SU-DHL-6 (cell line): ENCODE measurements at regions not wholly inside any gene's neighbourhood (a gene's known extent, or its start where the extent isn't known, plus 50 kb on each side); places are given as distances from the start of the nearest gene placed in this dataset.

Experiments
- H2AFZ ChIP-seq: fragments of 200-600 bp; sonication (generic); 2 replicates; pipeline ENCODE4 v1.6.1; 2014; ENCODE audit warnings: low read depth, mild to moderate bottlenecking, moderate library complexity, mixed read lengths, antibody characterized with exemption, low read length; ENCODE audit not compliant: severe bottlenecking
- H3F3A ChIP-seq: fragments of 200-600 bp; shearing (Covaris generic); 2 replicates; pipeline ENCODE4 v1.6.0; 2016; ENCODE audit warnings: antibody characterized with exemption, mild to moderate bottlenecking; ENCODE audit not compliant: insufficient read depth
- H3K27ac ChIP-seq: fragments of 200-600 bp; sonication (generic); 2 replicates; pipeline ENCODE4 v1.5.1; 2016; ENCODE audit warnings: low read depth, mild to moderate bottlenecking, low read length, moderate library complexity, mixed read lengths
- H3K27me3 ChIP-seq: fragments of 200-600 bp; sonication (generic), shearing (Covaris generic); 2 replicates; pipeline ENCODE4 v1.6.0; 2014; ENCODE audit warnings: mild to moderate bottlenecking, low read length
- H3K36me3 ChIP-seq: fragments of 200-600 bp; sonication (generic); 2 replicates; pipeline ENCODE4 v1.6.1; 2014; ENCODE audit warnings: mild to moderate bottlenecking, low read length, mixed read lengths
- H3K4me2 ChIP-seq: fragments of 300-600, 200-600 bp; shearing (Covaris generic), sonication (generic); 2 replicates; pipeline ENCODE4 v1.6.0; 2014; ENCODE audit warnings: low read length, low read depth, mild to moderate bottlenecking; ENCODE audit not compliant: poor library complexity, severe bottlenecking
- H3K4me3 ChIP-seq: fragments of 200-600 bp; sonication (generic); 2 replicates; pipeline ENCODE4 v1.5.1; 2014; ENCODE audit warnings: antibody characterized with exemption, low read length, mild to moderate bottlenecking, mixed read lengths; ENCODE audit not compliant: insufficient read depth, poor library complexity, severe bottlenecking
- H3K79me2 ChIP-seq: fragments of 200-600 bp; sonication (generic); 2 replicates; pipeline ENCODE4 v1.6.1; 2014; ENCODE audit warnings: mild to moderate bottlenecking, low read length, moderate library complexity; ENCODE audit not compliant: insufficient read depth
- H3K9ac ChIP-seq: fragments of 200-600 bp; sonication (generic); 2 replicates; pipeline ENCODE4 v1.7.0; 2014; ENCODE audit warnings: mild to moderate bottlenecking, low read length
- H3K9me2 ChIP-seq: fragments of 200-600 bp; sonication (generic); replicated peaks from 2 replicates; pipeline ENCODE4 v1.6.1; 2014; ENCODE audit warnings: low read length; ENCODE audit not compliant: insufficient read depth
- H3K9me3 ChIP-seq: fragments of 200-600 bp; sonication (generic); 2 replicates; pipeline ENCODE4 v1.6.1; 2014; ENCODE audit warnings: low read length, mixed read lengths; ENCODE audit not compliant: insufficient read depth
- H4K20me1 ChIP-seq: fragments of 200-600 bp; sonication (generic); 2 replicates; pipeline ENCODE4 v1.6.1; 2014; ENCODE audit warnings: low read depth, mild to moderate bottlenecking, antibody characterized with exemption, low read length, moderate library complexity, mixed read lengths
- CTCF ChIP-seq: fragments of 200-600 bp; sonication (generic); IDR thresholded peaks from one replicate; pipeline ENCODE4 v1.5.1; 2017; ENCODE audit warnings: antibody characterized with exemption, mild to moderate bottlenecking, low read length, moderate library complexity; ENCODE audit not compliant: insufficient read depth, poor library complexity, severe bottlenecking
- EZH2phosphoT487 ChIP-seq: fragments of 200-600 bp; sonication (generic), shearing (Covaris generic); conservative IDR thresholded peaks from 2 replicates; pipeline ENCODE4 v1.6.1; 2018; ENCODE audit warnings: mild to moderate bottlenecking, antibody characterized with exemption, low read length, moderate library complexity, mixed read lengths

- Histone ChIP-seq H3K79me2 (no peaks in the 10 kb centered on the region), H3K9ac (no peak overlapping the region), H2AFZ (no peak overlapping the region), H4K20me1 (no peaks in the 10 kb centered on the region), H3K36me3 (no peaks in the 10 kb centered on the region), H3F3A (no peaks in the 10 kb centered on the region), H3K9me2 (no peaks in the 10 kb centered on the region), H3K27ac (no peak overlapping the region), H3K27me3 (no peaks in the 10 kb centered on the region), H3K9me3 (no peaks in the 10 kb centered on the region), H3K4me3 (no peak overlapping the region), H3K4me2 (no peak overlapping the region)
- TF ChIP-seq CTCF (no peak), EZH2phosphoT487 (no peak)
Observed at GRCh38 chr5:74035521-74035937, 409.5 kb downstream of the ARHGEF28 start.

- no peak overlapping the region for H2AFZ ChIP-seq
- no peaks in the 10 kb centered on the region for H3K27me3 ChIP-seq
- H3K4me3 ChIP-seq = no peak overlapping the region
- TF ChIP-seq EZH2phosphoT487 = no peak
- no peak for TF ChIP-seq CTCF
- H3K9ac ChIP-seq = no peak overlapping the region
- H3K9me2 ChIP-seq = no peaks in the 10 kb centered on the region
- no peaks in the 10 kb centered on the region for H3K36me3 ChIP-seq
- no peaks in the 10 kb centered on the region for H3K79me2 ChIP-seq
- H3K27ac ChIP-seq = no peak overlapping the region
- no peaks in the 10 kb centered on the region for H3K9me3 ChIP-seq
- H3K4me2 ChIP-seq = no peak overlapping the region
- H4K20me1 ChIP-seq = no peaks in the 10 kb centered on the region
- no peaks in the 10 kb centered on the region for H3F3A ChIP-seq
Observed at GRCh38 chr5:74034733-74035132, 408.7 kb downstream of the ARHGEF28 start.

GRCh38 chr5:74032617-74033016, 406.6 kb downstream of the ARHGEF28 start:
- Histone ChIP-seq H4K20me1 (no peaks in the 10 kb centered on the region), H3K9ac (no peak overlapping the region), H3K36me3 (no peaks in the 10 kb centered on the region), H3K27me3 (no peaks in the 10 kb centered on the region), H3K9me2 (no peaks in the 10 kb centered on the region), H3K79me2 (no peaks in the 10 kb centered on the region), H3K4me2 (no peak overlapping the region), H3K9me3 (no peaks in the 10 kb centered on the region), H3K4me3 (no peak overlapping the region), H2AFZ (no peak overlapping the region), H3F3A (no peaks in the 10 kb centered on the region), H3K27ac (no peak overlapping the region)
- TF ChIP-seq CTCF = no peak

GRCh38 chr5:74031536-74031935, 405.5 kb downstream of the ARHGEF28 start:
- H3K9me2 ChIP-seq = no peaks in the 10 kb centered on the region
- no peak overlapping the region for H3K4me3 ChIP-seq
- H4K20me1 ChIP-seq = no peaks in the 10 kb centered on the region
- H3K27ac ChIP-seq = no peak overlapping the region
- H2AFZ ChIP-seq = no peak overlapping the region
- H3K27me3 ChIP-seq = no peaks in the 10 kb centered on the region
- H3K36me3 ChIP-seq = no peaks in the 10 kb centered on the region
- H3K79me2 ChIP-seq = no peaks in the 10 kb centered on the region
- H3K4me2 ChIP-seq = no peak overlapping the region
- H3F3A ChIP-seq = no peaks in the 10 kb centered on the region
- H3K9me3 ChIP-seq = no peaks in the 10 kb centered on the region
- no peak for TF ChIP-seq CTCF
- TF ChIP-seq EZH2phosphoT487 = no peak
- H3K9ac ChIP-seq = no peak overlapping the region
